K562 (cell line): ENCODE measurements at regions not wholly inside any gene's neighbourhood (a gene's known extent, or its start where the extent isn't known, plus 50 kb on each side); places are given as distances from the start of the nearest gene placed in this dataset.

Experiments used
- ATAC-seq: fragments of 200-7000 bp; cut with Tn5 transposase; 3 replicates; pipeline ENCODE4 v1.9.1; 2020; ENCODE audit warnings: moderate library complexity
- BruUV-seq: library from RNA; stranded (reverse); fragments of 400-500 nt; replicated peaks from 2 replicates; lab custom pipeline; 2021; lab: Mats Ljungman, UMichigan
- CTCF ChIA-PET: fragments of 300-600 bp; formaldehyde crosslinking; extraction: SDS; loops from one replicate; lab custom pipeline; 2021; ENCODE audit warnings: low intra/inter-chr PET ratio; lab: Yijun Ruan, JAX
- POLR2A ChIA-PET: fragments of 300-600, 350-650 bp; sonication (Branson Sonifier 250); formaldehyde crosslinking; extraction: SDS; loops from one replicate; lab custom pipeline; 2021; ENCODE audit warnings: antibody characterized with exemption, inconsistent platforms; lab: Yijun Ruan, JAX
- DNase-seq, 4 experiments: peaks; one replicate each; pipeline versions ENCODE4 v3.0.0 to v3.0.0-alpha.2; 2011 to 2018; ENCODE audit warnings: low spot score in 3 of 4, mixed read lengths in 3 of 4; ENCODE audit errors: extremely low read depth in 1 of 4
- FAIRE-seq: peaks from 2 replicates; lab custom pipeline; 2011; peaks lifted over from hg19 to GRCh38; lab: Jason Lieb, UNC
- H2AFZ ChIP-seq: 2 replicates; pipeline ENCODE4 v1.6.0; 2011; ENCODE audit warnings: low read depth, low read length, control low read depth, inconsistent platforms
- H3K27ac ChIP-seq: fragments of 200-600 bp; 3 replicates; pipeline ENCODE4 v1.8.0; 2011; ENCODE audit warnings: low read depth, mild to moderate bottlenecking, control low read depth, inconsistent platforms, low read length, moderate library complexity, mixed read lengths; ENCODE audit errors: extremely low read depth
- H3K27me3 ChIP-seq, 2 experiments: fragments of 300-600 bp in 1 of 2; 2 replicates in 1 of 2; 3 replicates in 1 of 2; pipeline versions ENCODE4 v1.6.0 to v1.8.0; 2011; ENCODE audit warnings: inconsistent platforms in 2 of 2, low read length in 2 of 2, mild to moderate bottlenecking in 1 of 2, mixed read lengths in 1 of 2, moderate library complexity in 1 of 2; ENCODE audit not compliant: control insufficient read depth in 2 of 2, insufficient read depth in 2 of 2
- H3K36me3 ChIP-seq: fragments of 300-600 bp; 3 replicates; pipeline ENCODE4 v1.8.0; 2011; ENCODE audit warnings: mild to moderate bottlenecking, low read length, inconsistent platforms; ENCODE audit not compliant: control insufficient read depth, insufficient read depth
- H3K4me1 ChIP-seq, 2 experiments: fragments of 200-600 bp in 1 of 2; replicated peaks in 1 of 2; 2 replicates in 1 of 2; 3 replicates in 1 of 2; pipeline versions ENCODE4 v1.5.1 to v1.8.0; 2011; ENCODE audit warnings: inconsistent platforms in 2 of 2, low read length in 2 of 2, mild to moderate bottlenecking in 1 of 2, mixed read lengths in 1 of 2, moderate library complexity in 1 of 2; ENCODE audit not compliant: control insufficient read depth in 2 of 2, insufficient read depth in 2 of 2
- H3K4me2 ChIP-seq: 2 replicates; pipeline ENCODE4 v1.6.1; 2011; ENCODE audit warnings: low read length, control low read depth, inconsistent platforms, mixed read lengths; ENCODE audit not compliant: insufficient read depth
- H3K4me3 ChIP-seq: fragments of 200-600 bp; sonication (generic), shearing (Covaris generic); 2 replicates; pipeline ENCODE4 v1.5.1; 2016; ENCODE audit warnings: control low read depth, inconsistent platforms
- H3K79me2 ChIP-seq: fragments of 200-600 bp; 3 replicates; pipeline ENCODE4 v1.8.0; 2011; ENCODE audit warnings: low read length, inconsistent platforms; ENCODE audit not compliant: control insufficient read depth, insufficient read depth
- H3K9ac ChIP-seq, 2 experiments: 2 replicates each; pipeline versions ENCODE4 v1.6.0 to v1.6.1; 2011; ENCODE audit warnings: low read depth in 2 of 2, low read length in 2 of 2, control low read depth in 1 of 2, inconsistent platforms in 1 of 2, mild to moderate bottlenecking in 1 of 2, mixed read lengths in 1 of 2; ENCODE audit not compliant: insufficient read depth in 1 of 2
- H3K9me1 ChIP-seq: one replicate; pipeline ENCODE4 v1.6.0; 2011; ENCODE audit warnings: inconsistent platforms, mild to moderate bottlenecking, low read length, moderate library complexity; ENCODE audit not compliant: control insufficient read depth, insufficient read depth
- H3K9me3 ChIP-seq: replicated peaks from 2 replicates; pipeline ENCODE4 v1.5.1; 2011; ENCODE audit warnings: low read depth, low read length, inconsistent platforms; ENCODE audit not compliant: control insufficient read depth, insufficient read depth
- H4K20me1 ChIP-seq: replicated peaks from 2 replicates; pipeline ENCODE4 v1.6.1; 2011; ENCODE audit warnings: low read length, inconsistent platforms, mixed read lengths; ENCODE audit not compliant: control insufficient read depth, insufficient read depth
- ATF1 ChIP-seq, 2 experiments: fragments of 450-650 bp in 1 of 2; IDR thresholded peaks; 2 replicates each; pipeline ENCODE4 v1.6.1; 2016; ENCODE audit warnings: missing compliant biosample characterization in 1 of 2, missing genetic modification characterization in 1 of 2
- ELK3 ChIP-seq: fragments of 450-650 bp; formaldehyde crosslinking; IDR thresholded peaks from 2 replicates; pipeline ENCODE4 v1.4.0; 2020; ENCODE audit warnings: mild to moderate bottlenecking
- JUND ChIP-seq, 2 experiments: IDR thresholded peaks; 2 replicates in 1 of 2; 3 replicates in 1 of 2; pipeline ENCODE4 v1.6.1; 2011; ENCODE audit warnings: borderline replicate concordance in 2 of 2, low read depth in 2 of 2, low read length in 2 of 2, improper control_type of control experiment in 1 of 2, missing biosample characterization in 1 of 2, missing genetic modification characterization in 1 of 2, missing genetic modification reagents in 1 of 2
- ZSCAN32 ChIP-seq: fragments of 450-650 bp; formaldehyde crosslinking; IDR thresholded peaks from 2 replicates; pipeline ENCODE4 v1.4.0; 2020; ENCODE audit warnings: mild to moderate bottlenecking, moderate library complexity
- WGBS: fragments of 100-300 bp; shearing (Covaris generic); methylation state at CpG from one replicate; pipeline ENCODE4 v1.1.6; 2016; ENCODE audit warnings: low coverage, mixed read lengths; ENCODE audit not compliant: insufficient coverage; ENCODE audit errors: missing lambda C conversion rate; 5-methylcytosine and 5-hydroxymethylcytosine counted together
- in situ Hi-C: fragments of 300-500 bp; cut with MboI; formaldehyde crosslinking; loops from 4 replicates; pipeline ENCODE4 v1.15.0; 2018; ENCODE audit warnings: inconsistent platforms, mixed read lengths
- intact Hi-C: fragments of 100-400 bp; cut with micrococcal nuclease; formaldehyde crosslinking; loops from 2 replicates; pipeline ENCODE4 v1.14.2; 2022

DNA sequence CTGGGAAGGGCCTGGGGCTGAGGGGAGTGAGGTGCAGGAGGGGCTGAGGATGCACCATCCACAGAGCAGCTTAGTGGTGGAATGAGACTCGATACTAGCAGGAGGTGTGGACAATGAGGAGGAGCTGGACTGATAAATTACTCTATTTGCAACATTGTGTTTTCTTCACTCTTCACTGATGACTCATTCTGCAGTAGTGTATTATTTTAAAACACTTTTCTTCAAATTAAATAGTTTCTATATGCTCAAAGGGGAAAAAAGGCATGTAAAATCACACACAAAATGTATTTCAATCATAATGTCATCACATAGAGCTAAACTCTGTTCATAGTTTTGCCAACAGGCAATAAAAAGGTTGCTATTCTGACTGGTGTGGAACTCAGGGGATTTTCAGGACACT is 467.0 kb upstream of the CTSO start:
- Histone ChIP-seq H4K20me1 (no peaks in the 10 kb centered on the region), H3K9me3 (no peaks in the 10 kb centered on the region; the same call in 1 of the 2 replicates), H3K9ac (no peak overlapping the region), H3K4me2 (no peak overlapping the region), H3K79me2 (no peaks in the 10 kb centered on the region), H3K4me3 (no peak overlapping the region), H3K4me1 (no peaks in the 10 kb centered on the region), H2AFZ (no peak overlapping the region), H3K9me1 (no peaks in the 10 kb centered on the region), H3K27ac (no peak overlapping the region), H3K36me3 (no peaks in the 10 kb centered on the region), H3K27me3 (no peaks in the 10 kb centered on the region)
- ChIA-PET CTCF (no interaction called here), POLR2A (no interaction called here)
- ATAC-seq (no peak), DNase-seq (no peak), FAIRE-seq (no peak)
- TF ChIP-seq ATF1 (CRISPR knock-in tag; IDR thresholded peaks at IDR 0.05) = no peak
- TF ChIP-seq ATF1 (tag; IDR thresholded peaks at IDR 0.05) = no peak
- no peak for TF ChIP-seq ELK3 (CRISPR knock-in tag)
- no peak for TF ChIP-seq JUND (IDR thresholded peaks at IDR 0.05; ENCODE audit: borderline replicate concordance, low read depth, low read length)
- TF ChIP-seq JUND (tag; IDR thresholded peaks at IDR 0.05; ENCODE audit: borderline replicate concordance, low read depth, low read length) = no peak
- no peak for TF ChIP-seq ZSCAN32 (CRISPR knock-in tag)
- 0% methylated on average over 1 of the region's 1 CpG for WGBS
- intact Hi-C loops = no loop called here
- BruUV-seq = no TSS peak
- in situ Hi-C loops = no loop called here
